Smooth muscle cell (in vitro differentiated cells): ENCODE measurements at regions not wholly inside any gene's neighbourhood (a gene's known extent, or its start where the extent isn't known, plus 50 kb on each side); places are given as distances from the start of the nearest gene placed in this dataset.

Experiments
- DNase-seq: peaks from one replicate; lab custom pipeline; 2025; ENCODE audit not compliant: unreplicated experiment; lab: John Stamatoyannopoulos, UW
- H2AFZ ChIP-seq: fragments of 200-600 bp; sonication (generic); 2 replicates; pipeline ENCODE4 v1.6.0; 2016; ENCODE audit warnings: antibody characterized with exemption, low read depth, mild to moderate bottlenecking
- H3F3A ChIP-seq: fragments of 200-600 bp; sonication (generic); 2 replicates; pipeline ENCODE4 v1.6.0; 2017; ENCODE audit warnings: antibody characterized with exemption, low read depth
- H3K27ac ChIP-seq: fragments of 200-600 bp; sonication (generic); 2 replicates; pipeline ENCODE4 v1.5.1; 2016; ENCODE audit warnings: low read depth, mild to moderate bottlenecking
- H3K27me3 ChIP-seq: fragments of 200-600 bp; sonication (generic); 2 replicates; pipeline ENCODE4 v1.6.1; 2016; ENCODE audit warnings: low read depth, mild to moderate bottlenecking
- H3K36me3 ChIP-seq: fragments of 200-600 bp; sonication (generic); 2 replicates; pipeline ENCODE4 v1.5.1; 2016; ENCODE audit warnings: low read depth
- H3K4me1 ChIP-seq: fragments of 200-600 bp; sonication (generic); 2 replicates; pipeline ENCODE4 v1.5.1; 2016; ENCODE audit warnings: low read depth
- H3K4me2 ChIP-seq: fragments of 200-600 bp; sonication (generic); 2 replicates; pipeline ENCODE4 v1.6.0; 2016; ENCODE audit warnings: mild to moderate bottlenecking
- H3K4me3 ChIP-seq: fragments of 200-600 bp; sonication (generic); 2 replicates; pipeline ENCODE4 v1.5.1; 2016; ENCODE audit warnings: mild to moderate bottlenecking
- H3K79me2 ChIP-seq: fragments of 200-600 bp; sonication (generic); 2 replicates; pipeline ENCODE4 v1.6.0; 2016; ENCODE audit warnings: low read depth, mild to moderate bottlenecking
- H3K9ac ChIP-seq: fragments of 200-600 bp; sonication (generic); 2 replicates; pipeline ENCODE4 v1.6.0; 2016; ENCODE audit warnings: low read depth
- H3K9me3 ChIP-seq: fragments of 200-600 bp; sonication (generic); replicated peaks from 2 replicates; pipeline ENCODE4 v1.5.1; 2016; ENCODE audit warnings: low read depth
- H4K20me1 ChIP-seq: fragments of 200-600 bp; sonication (generic); 2 replicates; pipeline ENCODE4 v1.6.0; 2016; ENCODE audit warnings: low read depth
- CTCF ChIP-seq: fragments of 200-600 bp; sonication (generic); IDR thresholded peaks from 2 replicates; pipeline ENCODE4 v1.5.1; 2017; ENCODE audit warnings: borderline replicate concordance, mild to moderate bottlenecking, antibody characterized with exemption; ENCODE audit not compliant: insufficient read depth, poor library complexity, severe bottlenecking
- WGBS: methylation state at CpG from one replicate; pipeline ENCODE4 v1.1.7; 2016; ENCODE audit warnings: low lambda C conversion rate; 5-methylcytosine and 5-hydroxymethylcytosine counted together

- no peaks in the 10 kb centered on the region for H3K4me1 ChIP-seq
- H3K9ac ChIP-seq: no peak overlapping the region
- no peaks in the 10 kb centered on the region for H3K36me3 ChIP-seq
- H3K4me3 ChIP-seq: no peak overlapping the region
- H3K9me3 ChIP-seq: no peaks in the 10 kb centered on the region
- H3K4me2 ChIP-seq: no peak overlapping the region
- no peaks in the 10 kb centered on the region for H4K20me1 ChIP-seq
- no peaks in the 10 kb centered on the region for H3K79me2 ChIP-seq
- no peaks in the 10 kb centered on the region for H3F3A ChIP-seq
- 68% methylated on average over 1 of the region's 1 CpG for WGBS
- DNase-seq: no peak
- H3K27me3 ChIP-seq: no peaks in the 10 kb centered on the region
- H3K27ac ChIP-seq: no peak overlapping the region
- TF ChIP-seq CTCF: no peak
- H2AFZ ChIP-seq: no peak overlapping the region
Observed at GRCh38 chr21:35948982-35949381, 111.3 kb downstream of the SETD4 start.

- Histone ChIP-seq H3K9me3 (no peaks in the 10 kb centered on the region), H3K4me1 (no peaks in the 10 kb centered on the region), H3K4me3 (no peak overlapping the region), H3K27ac (no peak overlapping the region), H3F3A (no peaks in the 10 kb centered on the region), H4K20me1 (no peaks in the 10 kb centered on the region), H3K36me3 (no peaks in the 10 kb centered on the region), H3K79me2 (no peaks in the 10 kb centered on the region), H3K4me2 (no peak overlapping the region), H3K9ac (no peak overlapping the region), H3K27me3 (no peaks in the 10 kb centered on the region), H2AFZ (no peak overlapping the region)
- WGBS: 90% methylated on average over 6 of the region's 6 CpGs
- no peak for TF ChIP-seq CTCF
- DNase-seq: no peak
Observed at GRCh38 chr21:35945089-35945671, 115.1 kb downstream of the SETD4 start.

- WGBS: 90% methylated on average over 3 of the region's 3 CpGs
- no peak for TF ChIP-seq CTCF
- Histone ChIP-seq H3F3A (no peaks in the 10 kb centered on the region), H2AFZ (no peak overlapping the region), H3K27ac (no peak overlapping the region), H3K4me3 (no peak overlapping the region), H4K20me1 (no peaks in the 10 kb centered on the region), H3K4me2 (no peak overlapping the region), H3K9ac (no peak overlapping the region), H3K27me3 (no peaks in the 10 kb centered on the region), H3K36me3 (no peaks in the 10 kb centered on the region), H3K4me1 (peaks cover 5% of the 10 kb centered on the region), H3K79me2 (no peaks in the 10 kb centered on the region), H3K9me3 (no peaks in the 10 kb centered on the region)
- no peak for DNase-seq
Observed at GRCh38 chr21:35943752-35944151, 116.6 kb downstream of the SETD4 start.

- 91% methylated on average over 8 of the region's 8 CpGs for WGBS
- no peak overlapping the region for H3K4me2 ChIP-seq
- H3K4me1 ChIP-seq: peaks cover 5% of the 10 kb centered on the region
- no peak overlapping the region for H2AFZ ChIP-seq
- no peak for DNase-seq
- H3K36me3 ChIP-seq: no peaks in the 10 kb centered on the region
- H3K9ac ChIP-seq: no peak overlapping the region
- H3F3A ChIP-seq: no peaks in the 10 kb centered on the region
- no peak overlapping the region for H3K4me3 ChIP-seq
- H3K9me3 ChIP-seq: no peaks in the 10 kb centered on the region
- no peak for TF ChIP-seq CTCF
- H3K79me2 ChIP-seq: no peaks in the 10 kb centered on the region
- no peaks in the 10 kb centered on the region for H4K20me1 ChIP-seq
- H3K27me3 ChIP-seq: no peaks in the 10 kb centered on the region
- H3K27ac ChIP-seq: no peak overlapping the region
Observed at GRCh38 chr21:35942211-35943144, 117.8 kb downstream of the SETD4 start.
